HG03575 (cell line): ENCODE measurements at regions not wholly inside any gene's neighbourhood (a gene's known extent, or its start where the extent isn't known, plus 50 kb on each side); places are given as distances from the start of the nearest gene placed in this dataset.

Experiments
- ATAC-seq: cut with Tn5 transposase; IDR thresholded peaks from one replicate; pipeline ENCODE4 v1.9.1; 2021; ENCODE audit not compliant: unreplicated experiment, insufficient number of reproducible peaks, low FRiP score; ENCODE audit errors: extremely low read depth

DNA sequence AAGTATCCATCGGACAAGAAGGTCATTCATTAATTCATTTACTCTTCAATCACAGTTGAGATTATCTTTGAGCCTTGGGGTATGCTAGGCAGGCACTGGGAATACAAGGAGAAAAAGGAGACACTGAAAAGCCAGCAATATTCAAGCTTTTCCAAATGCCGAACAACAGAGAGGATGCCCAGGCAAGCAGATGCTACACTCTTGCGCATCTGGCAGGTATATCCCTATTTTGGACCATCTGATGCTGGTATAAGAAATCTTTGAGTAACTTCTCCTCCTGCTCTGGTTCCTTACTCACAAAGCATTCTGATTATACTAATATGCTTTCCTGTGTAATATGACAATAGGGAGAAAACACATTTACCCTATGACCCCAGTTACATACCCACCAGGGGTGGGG, 354.9 kb downstream of the CBLL2 start:
- no peak for ATAC-seq

DNA sequence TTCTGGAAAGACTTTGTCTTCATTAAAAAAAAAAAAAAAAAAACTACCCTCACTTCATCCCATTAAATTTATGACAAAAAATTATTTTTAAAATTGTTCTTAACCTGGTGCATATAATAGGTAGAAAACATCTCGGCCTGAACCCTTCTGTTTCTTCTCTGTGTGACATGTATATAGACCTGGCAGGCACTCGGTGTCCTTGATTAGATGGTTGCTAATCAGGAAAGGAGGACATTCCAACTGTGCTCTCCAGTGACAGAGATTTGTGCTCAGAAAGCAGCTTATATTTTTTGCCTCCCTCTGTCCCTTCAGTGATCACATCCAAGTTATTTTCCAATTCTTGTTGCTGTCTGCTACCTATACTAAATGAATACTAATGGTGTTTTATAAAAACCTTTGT, 355.6 kb downstream of the CBLL2 start:
- ATAC-seq = no peak

DNA sequence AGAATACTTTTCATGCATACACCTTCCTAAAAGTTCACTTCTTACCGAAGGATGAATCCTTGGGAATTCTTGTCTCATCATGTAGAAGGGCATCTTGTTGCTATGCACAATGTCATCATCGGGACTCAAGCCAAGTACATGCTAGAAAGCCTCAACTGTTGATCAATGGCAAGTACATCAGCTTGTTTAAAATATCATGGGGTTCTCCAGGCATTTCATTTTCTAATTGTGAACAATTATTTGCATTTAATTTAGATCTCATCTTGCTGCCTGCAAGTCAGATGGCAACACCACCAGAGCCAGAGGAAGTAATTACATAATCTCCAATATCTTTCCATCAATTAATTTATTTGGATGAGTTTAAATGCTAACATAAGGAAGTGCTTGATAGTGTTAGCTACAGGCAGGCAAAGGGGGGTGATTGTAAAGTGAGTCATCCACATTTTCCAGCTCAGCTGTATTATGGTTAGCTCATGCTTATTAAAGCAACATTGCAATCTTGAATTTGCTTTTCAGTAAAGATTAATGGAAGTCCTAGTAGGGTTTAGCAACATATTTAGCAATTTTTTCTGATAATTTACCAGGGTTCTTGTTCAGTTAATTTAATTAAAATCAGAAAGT, 356.5 kb downstream of the CBLL2 start:
- no peak for ATAC-seq

DNA sequence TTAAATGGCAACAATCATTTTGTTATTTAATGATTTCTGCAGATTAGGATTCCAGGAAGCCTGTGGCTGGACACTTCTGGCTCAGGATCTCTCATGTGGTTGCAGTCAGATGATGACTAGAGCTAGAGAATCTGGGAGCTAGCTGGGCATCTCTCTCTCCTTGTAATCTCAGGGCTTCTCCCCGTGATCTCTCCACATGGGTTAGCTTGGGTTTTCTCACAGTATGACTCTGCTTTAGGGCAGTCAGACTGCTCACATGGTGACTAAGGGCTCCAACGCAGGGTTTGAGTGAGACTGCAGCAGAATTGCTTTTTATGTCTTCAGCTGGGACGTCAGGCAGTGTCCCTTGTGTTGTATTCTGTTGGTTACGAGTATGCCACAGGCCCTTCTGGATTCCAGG, 361.4 kb downstream of the CBLL2 start:
- no peak for ATAC-seq

DNA sequence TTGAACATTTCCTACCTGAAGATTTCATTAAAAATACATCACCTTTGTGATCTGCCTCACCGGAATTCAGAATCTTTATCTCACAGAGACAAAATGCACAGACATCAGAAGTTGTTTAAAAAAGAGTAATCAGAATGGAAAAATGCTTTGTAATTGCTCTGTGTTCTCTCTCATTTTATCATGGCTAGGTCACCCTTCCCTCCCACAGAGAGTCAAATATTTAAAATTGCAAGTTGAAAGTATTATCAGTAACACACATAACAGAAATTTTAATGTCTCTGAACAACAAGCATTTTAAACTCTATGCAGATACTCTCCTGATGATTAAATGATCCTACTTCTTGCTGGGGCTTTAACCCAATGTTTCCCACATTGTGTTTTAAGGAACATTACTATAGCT, 362.0 kb downstream of the CBLL2 start:
- no peak for ATAC-seq

DNA sequence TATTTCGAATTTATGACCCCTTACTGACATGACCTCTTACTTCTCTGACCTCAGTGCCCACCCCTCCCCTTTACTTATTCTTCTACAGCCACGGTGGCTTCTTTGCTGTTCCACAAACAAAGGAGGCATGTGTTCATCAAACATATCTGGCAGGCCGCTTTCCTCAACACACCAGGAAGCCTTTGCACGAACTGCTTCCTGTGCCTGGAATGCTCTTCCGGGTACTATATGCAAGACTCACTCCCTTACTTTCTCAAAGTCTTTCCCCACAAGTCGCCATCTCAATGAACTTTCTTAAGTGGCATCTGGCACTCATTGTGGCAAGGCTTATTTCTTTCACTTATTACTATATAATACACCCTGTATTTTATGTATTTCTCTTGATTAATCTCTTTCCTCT, 351.5 kb upstream of the DDX53 start:
- no peak for ATAC-seq

GRCh38 chrX:22650691-22651090, 349.1 kb upstream of the DDX53 start:
- ATAC-seq = no peak

GRCh38 chrX:22652596-22652995, 347.2 kb upstream of the DDX53 start:
- no peak for ATAC-seq

GRCh38 chrX:22660756-22661155, 339.0 kb upstream of the DDX53 start:
- ATAC-seq = no peak

DNA sequence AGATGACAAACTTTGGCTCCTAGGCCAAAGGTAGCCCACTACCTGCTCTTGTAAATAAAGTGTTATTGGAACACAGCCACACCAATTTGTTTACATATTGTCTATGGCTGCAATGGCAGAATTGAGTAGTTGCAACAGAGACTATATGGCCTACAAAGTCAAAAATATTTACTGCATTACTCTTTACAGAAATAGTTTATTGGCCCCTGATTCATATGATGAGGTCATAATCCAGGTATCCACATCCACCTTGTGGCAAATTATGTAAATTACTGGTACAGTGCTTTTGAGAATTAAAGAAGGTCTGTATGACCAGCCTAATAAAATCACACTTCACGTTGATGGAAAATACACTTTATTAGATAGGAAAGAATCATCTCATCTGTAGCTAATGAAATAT, 337.0 kb upstream of the DDX53 start:
- no peak for ATAC-seq

GRCh38 chrX:22664826-22665225, 334.9 kb upstream of the DDX53 start:
- no peak for ATAC-seq

GRCh38 chrX:22665818-22666217, 333.9 kb upstream of the DDX53 start:
- ATAC-seq = no peak

DNA sequence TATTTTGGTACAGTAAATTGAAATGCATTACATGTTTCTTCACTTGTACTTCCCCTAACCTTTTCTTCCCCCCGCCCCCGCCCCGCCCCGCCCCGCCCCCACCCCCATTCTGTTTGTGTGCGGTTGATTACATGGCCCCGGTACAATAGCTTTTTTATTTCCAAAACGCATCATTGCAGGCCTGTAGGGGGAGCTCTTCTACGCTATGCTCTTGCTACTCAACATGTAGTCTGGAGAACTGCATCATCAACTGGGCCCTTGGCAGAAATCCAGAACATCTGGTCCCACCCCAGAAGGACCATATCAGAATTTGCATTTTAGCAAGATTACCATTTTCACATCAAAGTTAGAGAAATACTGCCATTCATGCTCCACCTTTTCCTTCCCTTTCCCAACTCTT, 333.3 kb upstream of the DDX53 start:
- no peak for ATAC-seq

GRCh38 chrX:22674932-22675331, 324.8 kb upstream of the DDX53 start:
- ATAC-seq = no peak

- no peak for ATAC-seq
Measured at GRCh38 chrX:22686138-22686541, 313.6 kb upstream of the DDX53 start.

- no peak for ATAC-seq
Measured at GRCh38 chrX:22689290-22689689, 310.5 kb upstream of the DDX53 start.

DNA sequence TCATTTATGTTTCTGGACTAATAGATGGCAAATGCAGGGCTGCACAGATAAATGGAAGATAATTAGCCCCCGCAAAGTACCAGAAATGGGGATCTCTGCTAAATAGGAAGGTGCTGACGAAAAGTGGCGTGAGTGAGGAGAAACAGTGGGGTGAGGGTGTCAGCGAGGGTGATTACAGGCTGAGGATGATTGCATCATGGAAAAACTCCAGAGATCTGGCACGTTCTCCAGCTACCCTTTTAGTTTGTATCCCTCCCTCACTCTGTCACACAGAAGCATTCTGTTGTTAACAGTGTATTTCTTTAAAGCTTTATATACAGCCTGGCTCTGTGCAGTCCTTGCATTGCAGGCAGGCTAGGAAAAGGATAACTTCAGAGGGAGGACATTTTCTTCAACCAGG, 309.6 kb upstream of the DDX53 start:
- no peak for ATAC-seq

GRCh38 chrX:22691966-22692565, 307.7 kb upstream of the DDX53 start:
- no peak for ATAC-seq

DNA sequence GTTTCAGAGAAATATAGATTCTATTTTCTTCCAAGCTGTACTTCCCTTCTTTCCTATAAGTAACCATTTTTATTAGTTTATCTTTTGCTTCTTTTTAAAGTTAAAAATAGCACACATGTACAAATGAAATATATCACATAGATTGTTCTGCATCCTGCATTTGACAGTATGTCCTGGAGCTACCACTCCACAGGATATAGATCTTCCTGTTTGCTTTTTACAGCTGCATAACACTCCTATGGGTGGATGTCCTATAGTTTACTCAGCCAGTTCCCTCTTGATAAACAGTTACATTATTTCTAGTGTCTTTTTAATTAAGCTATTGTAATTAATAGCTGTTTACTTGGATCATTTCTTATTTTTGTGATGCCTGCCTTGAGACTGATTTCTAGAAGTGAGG, 301.6 kb upstream of the DDX53 start:
- ATAC-seq = no peak

GRCh38 chrX:22699581-22700091, 300.1 kb upstream of the DDX53 start:
- ATAC-seq = no peak

DNA sequence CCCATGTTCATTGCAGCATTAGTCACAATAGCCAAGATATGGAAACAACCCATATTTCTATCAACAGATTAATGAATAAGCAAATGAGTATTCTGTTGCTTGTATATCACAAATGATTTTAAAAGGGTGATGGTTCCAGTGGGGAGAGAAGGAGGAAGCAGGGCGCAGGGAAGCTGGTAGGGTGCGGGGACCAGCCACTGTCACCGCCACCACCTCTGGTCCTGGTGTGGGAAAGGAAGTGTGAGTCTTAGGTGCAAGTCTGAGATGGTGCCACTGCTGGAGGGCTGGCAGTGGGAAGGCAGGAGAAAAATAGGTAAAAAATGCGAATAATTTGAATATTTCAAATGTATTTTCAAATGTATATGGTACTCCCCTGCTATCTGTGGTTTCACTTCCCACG, 286.8 kb upstream of the DDX53 start:
- ATAC-seq = no peak
